Endodermal cell (in vitro differentiated cells): ENCODE measurements at regions not wholly inside any gene's neighbourhood (a gene's known extent, or its start where the extent isn't known, plus 50 kb on each side); places are given as distances from the start of the nearest gene placed in this dataset.

Experiments
- DNase-seq: peaks from one replicate; pipeline ENCODE4 v3.0.0-alpha.2; 2017
- H3K27ac ChIP-seq: 2 replicates; pipeline ENCODE4 v1.5.1; 2013; ENCODE audit warnings: mild to moderate bottlenecking, low read depth, low read length, moderate library complexity
- H3K27me3 ChIP-seq: 2 replicates; pipeline ENCODE4 v1.6.1; 2013; ENCODE audit warnings: mild to moderate bottlenecking, low read length, moderate library complexity; ENCODE audit not compliant: insufficient read depth, control insufficient read depth, poor library complexity, severe bottlenecking
- H3K36me3 ChIP-seq: 2 replicates; pipeline ENCODE4 v1.7.0; 2013; ENCODE audit warnings: mild to moderate bottlenecking, low read length, moderate library complexity; ENCODE audit not compliant: control insufficient read depth, insufficient read depth
- H3K4me1 ChIP-seq: one replicate; pipeline ENCODE4 v1.7.0; 2013; ENCODE audit warnings: low read length; ENCODE audit not compliant: control insufficient read depth, insufficient read depth
- H3K4me3 ChIP-seq: 2 replicates; pipeline ENCODE4 v1.5.1; 2013; ENCODE audit warnings: mild to moderate bottlenecking, low read length, moderate library complexity
- H3K9ac ChIP-seq: 2 replicates; pipeline ENCODE4 v1.6.1; 2013; ENCODE audit warnings: mild to moderate bottlenecking, low read length, moderate library complexity; ENCODE audit not compliant: poor library complexity, severe bottlenecking; ENCODE audit errors: extremely low read depth
- H3K9me3 ChIP-seq: 2 replicates; pipeline ENCODE4 v1.6.1; 2013; ENCODE audit warnings: mild to moderate bottlenecking, low read length, moderate library complexity; ENCODE audit not compliant: control insufficient read depth
- H3K27ac Mint-ChIP-seq: 2 replicates; pipeline ENCODE4 v1.8.0; 2020; ENCODE audit warnings: mixed read lengths
- H3K27me3 Mint-ChIP-seq: 2 replicates; pipeline ENCODE4 v1.8.0; 2021; ENCODE audit warnings: mild to moderate bottlenecking, mixed read lengths; ENCODE audit not compliant: insufficient read depth
- H3K36me3 Mint-ChIP-seq: 2 replicates; pipeline ENCODE4 v1.8.0; 2020; ENCODE audit warnings: low read depth, mixed read lengths
- H3K4me1 Mint-ChIP-seq: 2 replicates; pipeline ENCODE4 v1.8.0; 2020; ENCODE audit warnings: mixed read lengths
- H3K4me3 Mint-ChIP-seq: 2 replicates; pipeline ENCODE4 v1.8.0; 2020; ENCODE audit warnings: mild to moderate bottlenecking, moderate library complexity, mixed read lengths
- H3K9me3 Mint-ChIP-seq: 2 replicates; pipeline ENCODE4 v1.8.0; 2020; ENCODE audit warnings: mild to moderate bottlenecking, mixed read lengths
- CTCF ChIP-seq: fragments of 200-600 bp; sonication (generic); conservative IDR thresholded peaks from 2 replicates; pipeline ENCODE4 v1.5.0; 2021; ENCODE audit warnings: antibody characterized with exemption, mild to moderate bottlenecking
- WGBS, 2 experiments: methylation state at CpG; one replicate each; pipeline versions ENCODE4 v1.1.5 to v1.1.7; 2013; ENCODE audit warnings: missing lambda C conversion rate in 2 of 2, mixed read lengths in 1 of 2; ENCODE audit not compliant: insufficient coverage in 1 of 2, insufficient read length in 1 of 2; 5-methylcytosine and 5-hydroxymethylcytosine counted together

- no peak overlapping the region for H3K27ac ChIP-seq
- no peaks in the 10 kb centered on the region for H3K27me3 Mint-ChIP-seq
- DNase-seq: no peak
- no peaks in the 10 kb centered on the region for H3K36me3 Mint-ChIP-seq
- 69% methylated on average over 1 of the region's 1 CpG; no CpG with 5 or more reads in 1 of the 2 experiments for WGBS, 2 experiments
- TF ChIP-seq CTCF: no peak
- H3K9ac ChIP-seq: no peak overlapping the region
- no peaks in the 10 kb centered on the region for H3K27me3 ChIP-seq
- H3K36me3 ChIP-seq: no peaks in the 10 kb centered on the region
- H3K4me3 ChIP-seq: no peak overlapping the region
- no peaks in the 10 kb centered on the region for H3K9me3 Mint-ChIP-seq
- no peak overlapping the region for H3K4me3 Mint-ChIP-seq
- no peaks in the 10 kb centered on the region for H3K4me1 Mint-ChIP-seq
- H3K9me3 ChIP-seq: no peaks in the 10 kb centered on the region
- no peaks in the 10 kb centered on the region for H3K4me1 ChIP-seq
- H3K27ac Mint-ChIP-seq: no peak overlapping the region
Observed at GRCh38 chr5:17444496-17444895, 53.5 kb upstream of the TAF11L2 start.

- Mint-ChIP-seq H3K4me3 (no peak overlapping the region), H3K27ac (no peak overlapping the region), H3K9me3 (no peaks in the 10 kb centered on the region), H3K27me3 (no peaks in the 10 kb centered on the region), H3K4me1 (no peaks in the 10 kb centered on the region), H3K36me3 (no peaks in the 10 kb centered on the region)
- no peak for TF ChIP-seq CTCF
- no peaks in the 10 kb centered on the region for H3K9me3 ChIP-seq
- no peaks in the 10 kb centered on the region for H3K36me3 ChIP-seq
- no peak overlapping the region for H3K9ac ChIP-seq
- DNase-seq: no peak
- no peak overlapping the region for H3K4me3 ChIP-seq
- WGBS, 2 experiments: 98 to 100% methylated on average over 1 to 2 of the region's 2 CpGs
- H3K27me3 ChIP-seq: no peaks in the 10 kb centered on the region
- no peak overlapping the region for H3K27ac ChIP-seq
- no peaks in the 10 kb centered on the region for H3K4me1 ChIP-seq
Observed at GRCh38 chr5:17445185-17445584, 52.8 kb upstream of the TAF11L2 start.
